Fibroblast of skin of scalp (primary cell): ENCODE measurements at regions not wholly inside any gene's neighbourhood (a gene's known extent, or its start where the extent isn't known, plus 50 kb on each side); places are given as distances from the start of the nearest gene placed in this dataset.

ENCODE experiments used
- DNase-seq: peaks from one replicate; pipeline ENCODE4 v3.0.0-alpha.2; 2013

DNA sequence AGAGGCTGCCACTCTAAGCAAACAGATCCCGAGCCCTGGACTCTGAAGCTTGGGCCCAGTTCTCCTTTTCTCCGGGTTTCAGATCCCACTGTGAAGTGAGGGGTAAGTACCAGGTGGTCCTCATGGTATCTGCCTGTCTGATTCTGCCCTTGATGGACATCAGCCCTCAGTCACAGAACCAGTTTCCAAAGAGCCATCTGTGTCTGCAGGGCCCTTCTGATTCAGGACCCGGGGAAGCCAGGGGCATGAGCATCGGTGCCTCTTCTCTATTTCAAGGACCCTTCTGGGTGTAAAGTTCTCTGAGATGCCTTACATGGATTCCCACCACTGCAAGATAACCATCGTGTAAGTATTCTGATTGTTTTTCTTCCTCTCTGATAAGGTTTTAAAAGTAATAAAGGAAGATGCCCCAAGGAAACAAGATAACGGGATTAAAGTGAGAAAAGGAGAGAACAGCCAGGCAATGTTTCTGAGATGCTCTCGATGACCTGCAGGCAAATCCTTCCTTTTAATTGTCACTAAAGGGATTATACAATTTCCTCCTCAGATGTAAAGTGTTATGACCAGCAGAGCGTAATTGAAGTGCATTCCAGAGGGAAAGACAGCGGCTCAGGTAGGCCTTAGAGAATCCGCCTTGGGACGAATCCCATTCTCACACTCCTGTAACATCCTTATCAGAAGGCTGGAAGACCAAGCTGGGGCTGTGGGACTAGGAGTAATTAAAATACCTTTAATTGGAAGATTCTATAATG, 924.3 kb downstream of the TBC1D22A start:
- no peak for DNase-seq

DNA sequence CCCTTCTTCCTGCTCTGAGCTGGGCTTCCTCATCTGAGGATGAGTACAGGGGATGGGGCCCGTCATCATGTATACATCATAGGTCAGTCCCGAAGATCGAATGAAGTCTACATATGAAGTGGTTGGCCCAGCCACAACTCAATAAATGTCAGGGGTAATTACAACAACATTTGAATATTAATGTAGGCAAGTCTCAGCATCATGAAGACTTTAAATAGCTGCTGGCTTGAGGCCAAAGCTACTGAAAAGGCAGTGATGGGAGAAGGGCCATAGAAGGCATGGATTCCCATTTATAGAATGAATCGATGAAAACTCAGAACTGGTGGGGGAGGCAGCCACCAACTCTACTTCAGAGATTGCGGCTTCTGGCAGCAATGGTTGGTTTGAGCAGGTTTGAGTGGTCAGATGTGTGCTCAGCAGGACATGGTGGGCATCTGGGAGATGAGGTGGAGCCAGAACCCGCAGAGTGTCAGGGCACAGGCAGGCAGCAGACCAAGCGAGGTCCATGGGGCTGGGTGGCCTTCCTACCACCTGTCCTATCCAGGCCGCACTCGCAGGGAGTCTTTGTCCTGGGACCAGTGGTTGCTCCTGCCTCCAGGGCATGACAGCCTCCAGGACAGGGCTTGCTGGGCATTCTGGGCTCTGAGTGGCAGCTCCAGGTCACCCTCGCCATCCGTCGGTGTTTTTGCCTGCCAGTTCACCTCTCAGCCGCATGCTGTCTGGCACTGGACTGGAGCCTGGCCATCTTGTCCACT, 919.1 kb downstream of the TBC1D22A start:
- no peak for DNase-seq

DNA sequence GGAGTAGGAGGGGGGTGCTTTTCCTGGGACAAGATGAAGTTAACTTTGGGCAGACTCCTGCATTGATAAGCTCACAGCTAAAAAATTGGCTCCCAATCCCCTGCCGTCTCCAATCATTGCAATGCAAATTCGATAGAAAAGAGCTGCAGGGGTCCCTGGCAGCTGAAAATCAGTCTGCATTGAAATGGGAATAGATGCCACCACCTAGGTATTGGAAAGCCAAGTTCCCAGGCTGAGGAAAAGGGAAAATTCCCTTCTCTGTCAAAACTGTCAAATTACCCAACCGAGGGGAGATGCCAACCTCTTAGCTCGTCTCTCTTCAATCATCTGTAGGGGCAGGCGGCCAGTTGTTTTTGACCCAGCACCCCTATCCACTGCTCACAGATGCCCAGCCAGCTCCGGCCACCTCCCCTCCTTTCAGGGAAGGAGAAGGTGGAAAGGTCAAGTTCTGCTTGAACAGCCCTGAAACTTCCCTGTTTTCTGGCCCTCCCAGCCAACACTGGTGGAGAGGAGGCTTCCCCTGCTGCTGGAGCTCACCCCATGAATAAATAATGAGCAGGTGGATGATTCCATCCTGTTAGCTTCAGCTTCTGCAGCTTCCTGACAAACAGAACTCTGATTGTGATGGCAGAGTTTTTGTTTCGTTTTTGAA, 916.3 kb downstream of the TBC1D22A start:
- no peak for DNase-seq

DNA sequence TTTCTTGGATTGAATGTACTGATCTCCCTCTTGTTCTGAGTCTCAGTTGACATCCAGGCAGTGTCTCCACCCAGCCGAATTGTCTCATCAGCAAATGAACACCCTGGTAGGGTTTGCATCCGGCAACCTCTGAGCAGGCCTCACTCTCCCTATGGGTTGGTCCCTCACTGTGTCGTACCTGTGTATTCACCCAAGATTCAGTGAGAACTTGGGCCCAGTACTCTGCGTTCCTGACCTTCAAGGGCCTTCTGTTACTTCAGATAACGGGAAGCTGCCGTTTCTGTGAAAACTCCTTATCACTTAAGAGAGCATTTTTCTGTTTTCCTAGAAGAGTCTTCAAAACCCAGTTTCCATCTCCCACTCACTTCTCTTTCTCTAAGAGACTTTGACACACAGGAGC, 915.6 kb downstream of the TBC1D22A start:
- no peak for DNase-seq

DNA sequence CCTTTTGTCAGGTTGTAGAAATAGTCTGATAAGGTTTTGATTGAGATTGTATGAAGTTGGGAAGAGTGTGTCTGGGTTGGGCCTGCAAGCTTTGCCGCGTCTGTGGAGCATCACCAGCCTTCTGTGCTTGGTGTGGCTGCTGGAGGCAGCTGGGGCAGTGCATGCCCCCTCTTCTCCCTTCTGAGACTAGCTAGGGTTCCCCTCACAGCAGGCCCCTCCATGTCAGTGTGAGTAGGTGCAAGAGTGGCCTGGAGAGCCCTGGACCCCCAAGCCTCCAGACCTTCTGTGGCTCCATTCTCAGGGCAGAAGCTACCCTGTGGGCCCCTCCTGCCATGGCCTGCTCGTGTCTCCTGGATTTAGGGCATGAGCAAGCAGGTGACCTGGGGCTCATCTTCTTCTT, 914.2 kb downstream of the TBC1D22A start:
- no peak for DNase-seq

DNA sequence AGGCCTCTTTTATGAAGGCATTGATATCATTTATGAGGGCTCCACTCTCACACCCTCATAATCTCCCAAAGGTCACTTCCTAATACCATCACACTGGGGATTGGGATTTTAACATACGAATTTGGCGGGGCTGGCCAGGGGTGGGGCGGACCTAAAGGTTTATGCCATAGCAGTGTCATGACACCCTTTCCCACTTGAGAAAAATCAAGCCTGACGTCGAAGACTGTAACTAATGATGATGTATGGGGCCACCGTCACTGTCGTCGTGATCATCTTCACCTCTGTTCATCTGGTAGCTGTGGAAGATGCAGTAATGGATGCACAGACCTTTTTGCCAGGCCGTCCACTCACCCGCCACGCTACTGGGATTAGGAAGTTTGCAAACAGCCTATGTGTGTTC, 912.1 kb downstream of the TBC1D22A start:
- no peak for DNase-seq

DNA sequence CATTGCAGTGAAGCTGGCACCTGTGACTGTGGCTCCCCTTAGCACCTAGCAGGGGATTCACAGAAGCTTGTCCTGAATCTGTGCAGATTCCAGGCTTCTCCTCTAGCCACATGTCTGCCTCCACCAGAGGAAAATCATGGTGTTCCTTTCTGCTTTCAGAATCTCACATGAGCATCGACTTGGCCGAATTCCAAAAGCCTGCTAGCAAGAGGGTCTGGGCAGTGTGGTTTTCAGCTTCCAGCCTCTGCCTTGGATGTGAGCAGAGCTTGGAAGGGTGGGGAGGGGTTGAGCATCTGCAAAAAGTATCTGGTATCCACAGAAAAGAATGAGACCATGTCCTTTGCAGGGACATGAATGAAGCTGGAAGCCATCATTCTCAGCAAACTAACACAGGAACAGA, 911.1 kb downstream of the TBC1D22A start:
- no peak for DNase-seq

DNA sequence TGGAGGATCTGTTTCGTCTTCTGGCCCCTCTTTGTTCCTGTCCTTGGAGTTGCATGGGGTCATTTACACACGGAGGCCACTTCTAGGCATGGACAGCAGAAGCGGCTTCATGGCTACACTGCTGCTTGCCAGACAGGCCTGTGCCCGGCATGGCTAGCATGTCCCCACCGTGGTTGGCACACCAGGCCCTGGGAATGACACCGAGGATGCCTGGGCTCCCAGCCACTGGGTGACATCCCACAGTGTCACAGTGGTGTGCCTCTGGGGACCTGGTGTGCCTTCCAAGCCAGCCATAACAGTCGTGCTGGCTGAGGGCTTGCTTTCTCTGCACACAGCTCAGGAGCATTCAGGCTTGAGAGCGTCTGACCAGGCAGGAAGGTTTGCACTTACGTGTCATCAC, 910.1 kb downstream of the TBC1D22A start:
- DNase-seq = no peak

DNA sequence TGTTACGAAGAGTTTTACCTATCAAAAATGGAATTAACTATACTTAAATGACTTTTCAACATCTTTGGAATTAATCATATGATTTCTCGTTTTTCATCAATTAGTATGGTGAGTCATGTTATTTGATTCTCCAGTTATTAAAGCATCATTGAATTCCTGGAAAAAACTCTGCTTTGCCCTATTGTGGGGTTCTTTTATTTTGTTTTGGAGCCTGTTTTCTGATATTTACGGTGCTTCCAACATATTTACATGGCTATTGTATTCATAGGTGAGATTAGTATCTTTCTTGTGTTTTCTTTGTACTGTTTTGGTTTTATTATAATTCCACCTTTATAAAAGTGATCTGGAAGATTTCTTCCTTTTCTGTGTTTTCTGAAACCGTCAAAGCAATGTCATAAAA, 902.7 kb downstream of the TBC1D22A start:
- no peak for DNase-seq

DNA sequence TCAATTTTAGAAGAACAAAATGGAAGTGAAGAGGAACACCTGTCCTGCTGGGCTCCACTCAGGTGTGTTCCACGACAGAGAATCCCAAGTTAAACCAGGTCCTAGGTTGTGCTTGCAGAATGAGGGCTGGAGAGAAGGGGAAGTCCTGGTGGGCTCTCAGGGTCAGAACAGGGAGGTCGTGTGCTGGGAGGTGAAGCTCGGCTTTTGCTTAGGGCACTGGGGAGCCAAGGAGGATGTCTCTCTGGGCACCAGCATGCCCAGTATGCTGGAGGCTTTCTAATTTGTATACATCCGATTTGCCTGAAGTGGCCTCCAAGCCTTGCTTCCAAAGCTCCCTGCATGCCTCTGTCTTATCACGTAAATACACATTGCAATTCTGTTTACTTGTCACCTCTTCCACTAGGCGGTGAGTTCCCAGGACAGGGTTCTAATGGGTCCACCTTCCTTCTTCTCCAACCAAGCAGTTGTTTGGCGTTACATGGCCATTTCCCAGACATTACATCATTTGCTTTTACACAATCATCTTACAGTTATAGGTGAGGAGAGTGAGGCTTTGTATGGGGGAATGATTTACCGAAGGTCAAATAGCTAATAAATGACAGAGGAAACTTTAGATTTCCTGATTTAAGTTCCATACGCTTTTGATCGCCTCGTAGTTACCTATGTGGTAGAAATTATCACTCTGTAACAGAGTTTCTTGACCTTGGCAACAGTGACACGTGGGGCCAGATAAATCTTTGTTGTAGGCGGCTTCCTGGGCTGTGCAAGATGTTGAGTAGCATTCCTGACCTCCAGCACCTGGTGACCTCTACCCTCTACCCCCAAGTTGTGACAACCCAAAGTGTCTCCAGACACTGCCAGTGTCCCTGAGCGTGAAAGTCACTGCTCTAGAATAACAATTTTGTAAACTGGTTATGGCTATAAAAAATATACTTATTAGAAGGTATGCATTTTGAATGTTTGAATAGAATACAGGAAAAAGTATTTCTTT, 901.5 kb downstream of the TBC1D22A start:
- no peak for DNase-seq

DNA sequence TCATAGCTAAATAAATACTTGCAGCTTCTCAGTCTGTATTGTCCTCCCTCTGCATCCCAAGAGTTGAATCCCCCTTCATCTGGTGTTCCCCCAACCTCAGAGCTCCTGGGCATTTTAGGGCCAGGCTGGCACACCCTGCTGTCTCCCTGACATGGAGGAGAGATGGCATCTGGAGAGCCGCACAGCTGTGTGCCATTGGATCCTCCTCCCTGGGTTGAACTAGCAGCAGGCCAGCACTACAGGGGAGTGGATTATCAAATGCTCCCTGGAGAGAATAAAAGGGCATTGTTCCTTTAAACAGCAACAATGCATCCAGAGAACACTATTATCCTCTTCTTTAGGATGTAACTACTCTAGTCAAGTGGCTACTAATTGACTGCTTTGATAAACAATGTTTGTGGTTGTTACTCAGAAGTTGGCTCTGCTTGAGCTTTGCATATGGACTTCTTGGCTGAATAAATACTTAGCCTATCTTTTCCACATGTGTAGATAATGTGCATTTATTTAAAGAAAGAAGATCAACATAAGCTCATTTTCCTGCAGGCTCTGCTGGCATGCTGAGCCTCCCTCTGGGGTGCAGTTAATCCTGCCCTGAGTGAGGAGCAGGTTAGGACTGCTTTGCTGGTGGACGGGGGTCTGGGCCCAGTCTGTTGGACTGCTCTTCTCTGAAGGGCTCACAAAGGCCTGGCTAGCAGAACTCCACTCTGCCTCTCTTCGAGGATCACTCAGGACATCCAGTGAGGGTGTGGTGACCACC, 897.2 kb downstream of the TBC1D22A start:
- DNase-seq = no peak

DNA sequence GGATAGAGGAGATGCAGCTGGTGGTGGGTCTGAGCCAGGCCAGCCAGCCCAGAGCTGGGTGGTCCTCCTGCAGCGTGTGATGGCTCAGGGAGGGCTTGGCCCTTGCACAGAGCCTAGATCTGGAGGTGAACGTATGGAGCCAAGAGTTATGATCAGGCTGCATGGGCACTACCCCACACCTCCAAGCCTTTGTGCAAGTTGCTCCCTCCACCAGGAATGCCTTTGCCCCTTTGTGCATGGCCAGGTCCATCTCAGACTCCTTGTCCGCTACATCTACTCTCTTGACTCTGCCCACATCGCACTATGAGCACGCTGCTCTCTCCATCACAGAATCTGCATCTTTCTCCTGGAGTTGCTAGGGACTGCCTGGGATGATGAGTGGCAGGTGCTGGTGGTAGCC, 895.7 kb downstream of the TBC1D22A start:
- DNase-seq = no peak

DNA sequence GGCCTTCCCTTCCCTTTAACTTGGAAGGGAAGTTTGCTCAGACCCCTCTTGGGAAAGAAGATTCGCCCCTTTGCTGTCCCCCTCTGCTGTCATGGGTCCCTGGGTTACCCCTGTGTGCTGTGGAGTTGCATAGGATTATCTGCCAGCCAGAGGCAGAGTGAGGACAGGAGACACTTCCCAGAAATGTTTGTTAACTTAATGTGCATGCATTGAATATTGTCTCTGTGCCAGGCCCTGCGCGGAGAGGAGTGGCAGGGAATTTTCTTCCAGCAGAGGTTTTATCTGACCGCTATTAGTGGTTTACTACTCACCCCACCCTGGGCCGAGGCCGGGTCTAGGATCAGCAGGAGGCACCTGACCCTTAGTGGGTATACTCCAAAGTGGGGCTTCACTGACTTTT, 894.8 kb downstream of the TBC1D22A start:
- DNase-seq = no peak

DNA sequence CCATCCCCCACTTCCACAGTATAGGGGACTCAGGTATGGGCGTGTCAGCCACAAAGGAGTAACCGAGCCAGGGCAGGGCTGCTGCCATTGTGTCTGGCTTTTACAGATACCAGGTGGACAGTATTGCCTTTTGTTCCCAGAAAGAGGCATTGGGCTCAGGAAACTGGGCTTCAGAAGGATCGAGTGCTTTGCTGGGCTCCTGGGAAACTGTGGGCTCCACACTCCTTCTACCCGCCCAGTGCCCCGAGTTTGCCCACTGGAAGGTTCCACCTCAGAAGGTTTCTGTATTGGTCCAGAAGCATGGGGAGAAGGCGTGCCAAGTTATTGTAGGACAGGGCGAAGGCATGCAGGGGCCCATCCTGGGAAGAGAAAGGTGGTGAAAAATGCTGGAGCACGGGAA, 894.4 kb downstream of the TBC1D22A start:
- DNase-seq = no peak

DNA sequence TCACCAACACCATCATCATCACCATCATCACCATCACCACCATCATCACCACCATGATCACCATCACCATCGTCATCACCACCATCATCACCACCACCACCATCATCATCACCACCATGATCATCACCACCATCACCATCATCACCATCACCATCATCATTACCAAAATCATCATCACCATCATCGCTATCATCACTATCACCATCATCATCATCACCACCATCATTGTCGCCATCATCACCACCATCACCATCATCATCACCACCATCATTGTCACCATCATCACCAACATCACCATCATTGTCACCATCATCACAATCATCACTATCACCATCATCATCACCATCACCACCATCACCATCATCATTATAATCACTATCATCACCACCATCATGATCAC, 893.5 kb downstream of the TBC1D22A start:
- no peak for DNase-seq

DNA sequence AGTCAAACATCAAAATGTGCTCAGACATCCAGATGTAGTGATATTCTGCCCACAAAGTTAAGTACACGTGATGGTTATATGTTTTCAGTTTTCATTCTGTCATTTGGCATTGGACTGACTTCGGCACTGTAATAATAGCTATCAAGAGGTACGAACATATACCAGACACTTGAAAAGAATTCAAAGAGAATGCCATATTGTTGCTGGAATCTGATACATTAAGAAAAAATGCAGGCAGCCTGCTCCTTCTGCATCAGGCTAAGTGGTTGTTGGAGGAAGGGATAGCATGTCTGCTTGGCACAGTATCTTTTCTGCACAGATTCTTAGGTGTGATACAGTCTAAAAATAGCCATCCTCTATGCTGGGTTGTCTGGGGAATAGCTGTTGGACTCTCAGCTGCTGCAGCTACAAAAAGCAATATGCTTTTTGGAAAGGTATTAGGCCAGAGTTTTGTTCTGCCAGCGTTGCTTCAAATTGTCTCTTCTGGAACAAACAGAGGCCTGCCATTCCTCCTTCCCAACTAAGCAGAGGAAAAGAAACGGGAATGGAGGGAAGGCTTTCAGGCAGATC, 892.6 kb downstream of the TBC1D22A start:
- no peak for DNase-seq

DNA sequence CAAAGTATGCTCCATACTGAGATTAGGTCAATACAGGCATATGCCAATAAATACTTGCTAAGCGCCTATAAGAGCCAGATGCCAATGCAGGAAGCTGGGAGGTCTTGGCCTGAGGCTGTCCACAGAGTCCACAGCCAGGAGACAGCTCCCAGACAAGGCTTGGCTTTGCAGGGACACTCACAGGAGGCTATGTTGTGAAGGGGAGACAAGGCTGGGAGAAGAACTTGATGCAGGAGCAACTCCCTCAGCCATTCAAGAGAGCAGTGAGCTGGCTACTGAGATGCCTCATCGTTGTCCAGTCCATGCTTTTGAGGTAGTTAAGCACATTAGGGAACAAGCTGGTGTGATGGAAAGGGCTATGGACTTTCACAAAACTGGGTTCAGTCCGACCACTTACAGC, 891.5 kb downstream of the TBC1D22A start:
- DNase-seq = no peak

DNA sequence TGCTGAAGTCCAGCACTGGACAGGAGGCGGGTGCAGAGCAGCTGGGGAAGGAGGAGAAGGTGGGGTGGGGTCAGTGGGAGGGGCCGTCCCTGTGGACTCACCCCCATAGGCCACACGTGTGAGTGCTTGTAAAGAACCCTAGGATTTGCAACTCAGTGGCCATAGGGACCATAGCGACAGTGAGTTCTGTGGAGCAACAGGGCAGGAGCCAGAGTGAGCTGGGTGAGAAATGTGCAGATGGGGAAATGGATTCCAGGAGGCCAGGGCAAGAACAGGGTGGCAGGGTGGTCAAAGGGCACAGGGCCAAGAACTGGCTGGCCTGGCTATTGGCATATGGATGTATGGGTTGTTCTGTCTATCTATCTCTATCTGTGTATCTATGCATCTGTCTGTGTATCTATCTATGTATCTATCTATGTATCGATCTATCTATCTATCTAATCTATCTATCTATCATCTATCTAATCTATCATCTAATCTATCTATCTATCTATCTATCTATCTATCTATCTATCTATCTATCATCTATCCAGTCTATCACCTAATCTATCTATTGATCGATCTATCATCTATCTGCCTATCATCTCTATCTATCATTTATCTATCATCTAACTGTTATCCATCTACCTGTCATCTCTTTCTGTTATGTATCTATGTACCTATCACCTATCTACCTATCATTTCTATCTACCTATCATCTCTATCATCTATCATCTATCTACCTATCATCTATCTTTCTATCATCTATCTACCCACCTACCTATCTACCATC, 889.0 kb downstream of the TBC1D22A start:
- no peak for DNase-seq

DNA sequence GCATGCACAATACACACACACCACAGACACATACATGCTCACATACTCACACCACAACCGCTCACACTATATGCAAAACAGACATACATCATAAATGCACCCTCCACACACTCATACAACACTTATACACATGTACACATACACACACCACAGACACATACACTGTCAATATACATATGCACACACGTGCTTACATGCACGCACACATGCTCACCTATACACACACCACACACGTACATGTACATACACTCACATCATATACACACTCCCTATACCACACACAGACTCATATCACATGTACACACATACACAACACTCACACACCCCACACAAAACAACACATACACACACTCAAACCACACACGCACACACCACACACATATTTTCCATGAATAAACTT, 885.3 kb downstream of the TBC1D22A start:
- DNase-seq = no peak

DNA sequence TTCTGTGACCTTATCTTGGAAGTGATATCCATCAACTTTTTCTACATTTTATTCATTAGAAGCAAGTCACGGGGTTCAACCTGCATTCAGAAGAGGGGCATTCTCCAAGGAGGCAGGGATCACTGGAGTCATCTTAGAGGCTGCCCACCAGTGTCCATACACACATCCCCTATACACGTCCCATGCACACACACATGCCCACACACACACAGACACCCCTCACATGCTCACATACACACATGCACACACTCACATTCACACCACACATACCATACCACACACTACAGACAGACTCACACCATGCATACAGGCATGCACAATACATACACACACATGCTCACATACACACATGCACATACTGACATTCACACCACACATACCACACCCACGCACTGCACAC, 884.7 kb downstream of the TBC1D22A start:
- DNase-seq = no peak

DNA sequence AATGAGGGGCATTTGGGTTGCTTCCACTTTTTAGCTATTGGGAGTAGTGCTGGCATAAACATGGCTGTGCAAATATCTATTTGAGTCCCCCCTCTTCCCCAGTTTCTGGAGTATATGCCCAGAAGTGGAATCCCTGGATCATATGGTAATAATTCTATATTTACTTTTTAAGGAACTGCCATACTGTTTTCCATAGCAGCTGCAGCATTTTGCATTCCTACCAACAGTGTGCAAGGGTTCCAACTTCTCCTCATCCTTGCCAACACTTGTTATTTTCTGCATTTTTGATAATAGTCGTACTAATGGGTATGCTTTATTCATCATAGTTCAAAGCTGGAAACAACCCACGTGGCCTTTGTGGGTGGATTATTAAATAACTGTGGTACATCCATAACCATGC, 883.5 kb downstream of the TBC1D22A start:
- DNase-seq = no peak
